ENCODE measurements at regions not wholly inside any gene's neighbourhood (a gene's known extent, or its start where the extent isn't known, plus 50 kb on each side); places are given as distances from the start of the nearest gene placed in this dataset.
"Not testable (repeated sequence)": the region's sequence is repeated elsewhere in the genome, so short reads cannot be mapped to it uniquely, and the experiment has no call there.

GRCh38 chr6:149127212-149127611, 190.3 kb upstream of the TAB2 start:
- DNase-seq, result no peak

- DNase-seq, result no peak
Observed at GRCh38 chr6:149128489-149129145, 188.9 kb upstream of the TAB2 start.

DNA sequence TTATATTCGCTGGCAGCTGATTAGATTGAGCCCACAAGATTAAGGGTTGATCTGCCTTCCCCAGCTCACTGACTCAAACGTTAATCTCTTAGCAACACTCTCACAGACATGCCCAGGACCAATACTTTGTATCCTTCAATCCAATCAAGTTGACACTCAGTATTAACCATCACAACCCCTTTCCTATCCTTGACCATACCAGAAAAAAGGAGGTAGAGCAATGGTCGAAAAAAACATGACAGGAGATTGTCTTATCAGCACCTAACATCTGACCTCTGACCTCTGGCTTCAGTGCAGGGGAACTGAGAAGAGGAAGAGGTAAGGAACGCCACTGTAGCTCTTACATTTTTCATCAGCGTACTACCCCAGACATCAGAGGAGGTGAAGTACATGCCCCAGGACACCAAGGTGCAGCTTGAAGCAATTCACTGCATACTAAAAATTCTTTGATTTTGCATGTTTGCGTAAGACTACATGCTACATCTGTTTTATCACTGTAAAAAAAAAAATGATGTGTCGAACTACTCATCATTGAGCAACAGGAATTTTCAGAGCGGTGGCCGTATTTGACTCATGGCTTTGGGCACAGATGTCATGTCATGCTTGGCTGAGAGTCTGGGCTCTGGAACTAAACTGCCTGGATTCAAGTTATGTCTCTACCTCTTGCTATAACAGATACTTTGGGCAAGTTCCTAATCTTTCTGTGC, 188.0 kb upstream of the TAB2 start:
- no peak for DNase-seq

GRCh38 chr6:149130090-149130489, 187.4 kb upstream of the TAB2 start:
- DNase-seq, result no peak

DNA sequence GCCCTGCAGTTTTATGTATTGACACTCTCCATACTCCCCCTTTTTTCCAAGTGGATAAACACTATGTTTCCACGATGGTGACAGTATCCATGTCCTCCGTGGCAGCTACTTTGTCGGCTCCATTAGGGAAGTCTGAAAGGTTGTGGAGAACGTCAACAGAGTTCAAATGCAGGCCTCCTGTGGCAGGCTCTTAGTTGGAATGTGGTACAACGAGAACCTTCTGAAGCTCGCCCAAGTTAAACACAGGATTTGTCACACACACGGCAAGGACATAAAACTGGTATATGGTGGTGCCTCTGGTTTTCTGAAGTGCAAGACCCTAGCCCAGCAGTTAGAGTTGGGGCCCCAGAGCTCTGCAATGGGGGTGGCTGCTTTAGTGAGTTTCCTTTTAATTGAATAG, 187.0 kb upstream of the TAB2 start:
- no peak for DNase-seq

- no peak for DNase-seq
Observed at GRCh38 chr6:149131891-149132290, 185.6 kb upstream of the TAB2 start.

DNA sequence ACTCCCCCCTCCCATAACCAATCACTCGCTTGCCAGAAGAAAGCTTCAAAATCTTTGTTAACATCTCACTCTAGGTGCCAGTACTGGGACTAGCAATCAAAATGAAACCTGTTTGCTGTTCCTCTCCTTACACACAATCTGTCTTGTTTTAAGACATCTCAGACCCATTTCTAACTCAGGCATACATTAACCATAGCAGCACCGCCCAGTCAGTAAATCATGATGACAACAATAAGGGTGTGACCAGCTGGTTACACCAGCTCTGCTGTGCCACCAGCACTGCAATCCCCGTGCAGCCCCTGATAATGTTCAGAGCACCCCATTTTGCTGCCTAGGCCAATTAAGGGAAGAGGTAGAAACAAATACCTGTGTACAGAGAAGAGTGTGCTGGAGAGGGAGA, 185.2 kb upstream of the TAB2 start:
- DNase-seq, result no peak

GRCh38 chr6:149134511-149134933, 183.0 kb upstream of the TAB2 start:
- DNase-seq, result no peak

DNA sequence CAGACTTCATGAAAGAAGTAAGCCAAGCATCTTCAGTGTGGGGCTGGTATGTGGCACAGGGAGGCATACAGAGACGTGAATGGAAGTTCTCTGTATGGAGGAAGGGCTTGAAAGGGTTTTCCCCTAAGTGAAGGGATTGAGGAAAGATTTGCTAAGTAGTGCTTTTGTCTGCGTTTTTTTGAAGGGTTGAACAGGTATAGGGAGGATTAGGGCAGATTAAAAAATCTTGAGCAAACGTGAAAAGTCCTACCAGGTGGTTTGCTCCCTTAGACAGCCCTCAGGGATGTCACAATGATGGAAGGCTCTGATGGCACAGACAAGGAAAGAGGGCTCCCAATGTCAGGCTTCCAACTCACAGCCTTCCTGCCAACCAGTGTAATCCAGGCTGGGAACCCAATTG, 181.7 kb upstream of the TAB2 start:
- DNase-seq, result no peak

GRCh38 chr6:149136273-149136912, 181.1 kb upstream of the TAB2 start:
- no peak for DNase-seq

- DNase-seq, result no peak
Observed at GRCh38 chr6:149136913-149137286, 180.6 kb upstream of the TAB2 start.

- no peak for DNase-seq
Observed at GRCh38 chr6:149137594-149137993, 179.9 kb upstream of the TAB2 start.

GRCh38 chr6:149138089-149138488, 179.4 kb upstream of the TAB2 start:
- DNase-seq, result no peak

DNA sequence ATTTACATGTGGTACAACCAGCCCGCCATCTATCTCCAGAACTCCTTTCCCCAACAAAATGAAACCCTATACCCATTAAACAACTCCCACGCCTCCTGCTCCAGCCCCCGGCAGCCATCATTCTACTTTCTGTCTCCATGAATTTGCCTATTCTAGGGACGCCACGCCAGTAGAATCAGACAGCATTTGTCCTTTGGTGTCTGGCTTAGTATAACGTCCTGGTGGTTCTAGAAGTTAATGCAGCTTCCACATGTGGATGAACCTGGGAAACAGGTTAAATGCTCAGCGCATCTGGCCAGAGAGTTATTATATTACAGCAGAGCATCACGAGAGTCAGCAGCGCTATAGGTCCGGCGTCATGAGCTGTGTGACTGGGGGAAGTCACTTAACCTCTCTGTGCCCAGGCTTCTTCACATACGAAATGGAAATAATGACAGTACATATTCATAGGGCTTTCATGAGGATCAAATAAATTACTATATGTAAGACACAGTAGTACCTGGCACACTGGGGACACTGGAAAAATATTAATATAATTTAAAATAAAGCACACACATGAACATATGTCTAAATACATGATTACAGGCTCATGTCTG, 178.7 kb upstream of the TAB2 start:
- DNase-seq, result no peak

DNA sequence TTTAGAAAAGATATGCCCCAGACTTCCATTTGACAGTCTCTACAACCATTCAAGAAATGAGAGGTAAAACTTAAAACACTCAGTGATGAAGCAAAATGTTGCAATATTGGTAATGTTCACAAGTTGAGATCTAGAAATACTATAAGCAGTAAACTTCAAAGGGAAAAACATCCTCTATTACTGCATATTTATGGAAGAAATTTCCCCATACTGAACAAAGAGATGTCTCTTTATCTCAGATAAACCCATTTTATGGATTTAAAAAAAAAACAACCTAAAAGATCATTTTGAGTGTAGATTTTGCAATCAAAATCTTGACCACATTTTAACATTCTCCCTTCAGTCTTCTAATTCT, 177.8 kb upstream of the TAB2 start:
- DNase-seq, result no peak

GRCh38 chr6:149140137-149140909, 177.2 kb upstream of the TAB2 start:
- DNase-seq, result no peak

- no peak for DNase-seq
Observed at GRCh38 chr6:149140910-149141290, 176.6 kb upstream of the TAB2 start.

- DNase-seq, result no peak
Observed at GRCh38 chr6:149142924-149143429, 174.5 kb upstream of the TAB2 start.

GRCh38 chr6:149145800-149146199, 171.7 kb upstream of the TAB2 start:
- not testable (repeated sequence) for DNase-seq

- DNase-seq, result no peak
Observed at GRCh38 chr6:149147195-149147594, 170.3 kb upstream of the TAB2 start.

- no peak for DNase-seq
Observed at GRCh38 chr6:149147938-149148718, 169.4 kb upstream of the TAB2 start.
